GM21381 (cell line): ENCODE measurements at regions not wholly inside any gene's neighbourhood (a gene's known extent, or its start where the extent isn't known, plus 50 kb on each side); places are given as distances from the start of the nearest gene placed in this dataset.
"Not testable (repeated sequence)": the region's sequence is repeated elsewhere in the genome, so short reads cannot be mapped to it uniquely, and the experiment has no call there.

Experiments
- ATAC-seq: cut with Tn5 transposase; IDR thresholded peaks from one replicate; pipeline ENCODE4 v1.9.1; 2021; ENCODE audit warnings: mild to moderate bottlenecking, moderate library complexity; ENCODE audit not compliant: unreplicated experiment

DNA sequence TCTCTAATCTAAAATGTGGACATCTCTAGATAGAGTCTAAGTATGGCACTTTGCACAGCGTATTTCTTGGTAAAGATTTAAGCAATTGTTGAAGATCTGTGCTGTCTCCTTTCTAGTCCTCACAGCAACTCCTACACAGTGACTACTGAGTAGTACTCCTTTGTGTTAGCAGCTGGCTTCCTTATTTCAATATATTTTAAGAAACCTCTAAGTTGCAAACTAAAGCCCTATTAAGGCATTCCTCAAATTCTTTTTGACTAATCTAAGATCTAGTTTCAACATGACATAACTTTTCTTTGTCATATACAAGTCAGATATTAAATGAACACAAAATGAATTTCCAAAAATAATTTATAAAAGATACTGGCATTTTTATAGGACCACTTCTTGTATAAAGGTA is 121.8 kb upstream of the DNAJC10 start:
- no peak for ATAC-seq

DNA sequence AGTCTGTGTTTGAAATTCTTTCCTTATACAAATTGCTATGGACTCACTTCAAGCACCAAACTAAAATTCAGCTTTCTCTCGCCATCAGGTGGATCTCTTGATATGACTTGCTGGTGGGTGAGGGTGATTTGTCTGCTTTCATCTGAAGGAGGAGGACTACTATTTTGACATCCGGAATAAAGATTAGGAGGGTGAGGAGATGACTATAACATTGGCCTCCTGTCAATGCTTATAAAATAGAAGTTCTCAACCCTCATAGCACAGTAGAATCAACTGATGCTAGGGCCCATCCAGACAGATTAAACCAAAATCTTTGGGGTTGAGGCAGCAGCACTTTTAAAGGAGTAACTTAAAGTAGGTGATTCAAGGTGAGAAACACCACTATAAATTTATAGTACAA is 120.4 kb upstream of the DNAJC10 start:
- ATAC-seq: no peak

DNA sequence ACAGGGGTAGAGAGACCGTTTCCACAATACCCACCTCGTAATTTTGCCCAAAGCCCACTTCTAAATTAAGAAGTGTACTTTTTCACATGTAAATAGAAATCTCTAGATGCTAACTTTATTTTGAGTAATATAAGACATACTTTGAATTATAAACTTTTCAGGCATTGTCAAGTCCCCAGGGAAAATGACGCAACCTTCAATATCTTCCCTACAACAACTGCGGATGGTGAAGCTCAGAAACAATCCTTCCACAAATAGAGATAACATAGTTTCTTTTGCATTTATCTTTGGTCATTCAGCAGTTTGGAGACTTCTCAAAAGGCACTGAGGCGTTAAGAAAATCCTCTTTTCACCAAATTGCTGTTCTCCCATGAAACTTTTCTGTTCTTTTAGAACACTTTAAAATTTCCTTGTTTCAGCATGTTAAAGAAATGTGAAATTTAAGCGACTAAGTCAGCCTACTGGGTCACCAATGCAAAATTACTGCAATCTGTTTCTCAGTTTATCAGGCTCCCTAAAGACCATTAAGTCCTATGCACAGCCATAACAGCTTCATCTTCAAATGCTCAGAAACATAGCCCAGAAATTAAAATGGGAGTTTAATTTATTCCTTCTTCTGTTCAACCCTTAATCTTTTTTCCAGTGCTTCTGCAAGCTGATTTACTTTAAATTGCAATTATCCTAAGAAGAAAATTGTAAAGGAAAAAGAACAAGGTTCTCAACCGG is 118.3 kb upstream of the DNAJC10 start:
- no peak for ATAC-seq

DNA sequence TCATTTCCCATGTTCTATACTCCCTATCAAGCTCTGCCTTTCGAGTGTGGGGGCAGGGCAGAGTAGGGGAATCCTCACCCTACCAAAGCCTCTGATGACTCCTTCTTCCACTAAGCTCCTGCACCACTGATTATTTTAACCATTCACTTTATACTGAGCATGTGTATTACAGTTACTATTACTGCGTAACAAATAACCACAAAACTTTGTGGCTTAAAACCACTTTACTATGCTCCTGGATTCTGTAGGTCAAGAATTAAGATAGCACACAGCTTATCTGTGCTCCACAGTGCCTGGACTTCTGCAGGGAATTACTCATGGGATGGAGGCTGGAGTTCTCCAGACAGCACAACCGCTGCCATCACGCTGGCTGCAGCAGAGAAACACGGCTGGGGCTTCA is 117.4 kb upstream of the DNAJC10 start:
- ATAC-seq: no peak

DNA sequence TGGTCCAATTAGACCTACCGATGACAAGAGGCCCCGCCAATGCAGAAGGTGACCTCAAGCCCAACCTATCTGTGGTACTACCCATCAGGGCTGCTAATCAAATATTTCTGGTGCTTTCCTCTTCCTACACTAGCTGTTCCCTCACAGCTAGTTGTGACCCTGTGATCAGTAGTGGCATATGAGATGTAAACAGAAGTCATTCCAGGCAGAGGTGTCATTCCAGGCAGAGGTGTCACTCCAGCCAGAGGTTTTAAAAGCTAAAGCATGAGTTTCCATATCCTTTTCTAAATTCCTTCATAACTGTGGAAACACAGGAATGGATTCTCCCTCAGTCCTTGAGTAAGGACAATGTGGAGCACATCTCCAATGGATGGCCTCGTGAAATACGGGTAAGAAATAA is 110.9 kb upstream of the DNAJC10 start:
- ATAC-seq: no peak

DNA sequence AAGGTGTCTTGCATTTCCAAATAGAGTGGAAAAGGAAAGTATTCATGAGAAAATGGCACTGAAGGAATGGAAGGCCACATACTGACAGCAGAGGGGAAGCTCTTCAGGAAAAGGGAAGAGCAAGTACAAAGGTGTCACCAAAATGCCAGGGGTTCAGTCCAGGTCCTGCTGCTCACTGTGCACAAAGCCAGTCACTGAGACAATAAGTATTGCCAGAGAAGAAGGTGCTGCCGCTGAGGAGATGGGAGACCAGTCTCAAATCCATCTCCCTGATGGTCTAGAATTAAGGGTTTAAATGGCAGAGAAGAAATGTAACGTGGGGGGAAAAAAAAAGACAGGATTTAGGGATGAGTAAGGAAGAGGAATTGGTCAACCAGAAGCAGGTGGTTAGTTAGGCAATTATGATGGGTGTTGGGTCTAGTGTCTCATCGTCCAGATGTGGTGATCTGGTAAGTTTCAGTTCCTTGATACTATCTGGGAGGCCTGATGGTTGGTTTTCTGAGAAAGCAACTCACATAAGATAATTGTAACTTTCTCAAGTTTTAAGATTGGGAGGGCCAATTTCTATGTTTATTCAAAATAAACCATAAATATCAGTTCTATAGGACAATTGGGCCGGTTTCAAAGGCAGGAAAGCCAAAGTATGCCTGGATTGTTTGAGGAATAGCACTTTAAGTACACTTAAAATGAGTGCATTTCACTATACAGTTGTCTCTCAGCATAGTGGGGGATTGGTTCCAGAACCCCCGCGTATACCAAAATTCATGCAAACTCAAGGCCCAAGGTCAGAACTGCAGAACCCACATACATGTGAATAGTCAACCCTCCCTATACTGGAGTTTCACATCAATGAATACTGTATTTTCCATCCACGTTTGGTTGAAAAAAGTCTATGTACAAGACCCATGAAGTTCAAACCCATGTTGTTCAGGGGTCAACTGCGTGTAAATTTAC is 109.1 kb upstream of the DNAJC10 start:
- peak; percentile 63 for ATAC-seq

DNA sequence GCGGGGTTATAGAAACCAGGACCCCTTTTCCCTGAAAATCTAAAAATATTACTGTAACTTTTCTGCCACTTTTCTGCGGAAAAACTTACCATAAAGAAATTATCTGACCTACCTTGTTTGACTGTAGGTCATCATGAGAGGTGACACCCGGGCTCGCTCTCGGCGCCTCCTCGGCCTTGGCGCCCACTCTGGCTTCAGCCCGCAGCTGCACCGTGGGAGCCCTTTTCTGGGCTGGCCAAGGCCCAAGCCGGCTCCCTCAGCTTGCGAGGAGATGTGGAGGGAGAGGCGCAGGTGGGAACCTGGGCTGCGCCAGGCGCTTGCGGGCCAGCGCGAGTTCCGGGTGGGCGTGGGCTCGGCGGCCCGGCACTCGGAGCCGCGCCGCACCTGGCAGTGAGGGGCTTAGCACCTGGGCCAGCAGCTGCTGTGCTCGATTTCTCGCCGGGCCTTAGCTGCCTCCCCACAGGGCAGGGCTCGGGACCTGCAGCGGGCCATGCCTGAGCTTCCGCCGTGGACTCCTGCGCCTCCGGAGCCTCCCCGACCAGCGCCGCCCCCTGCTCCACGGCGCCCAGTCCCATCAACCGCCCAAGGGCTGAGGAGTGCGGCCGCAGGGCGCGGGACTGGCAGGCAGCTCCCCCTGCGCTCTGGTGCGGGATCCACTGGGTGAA is 107.7 kb upstream of the DNAJC10 start:
- no peak for ATAC-seq

DNA sequence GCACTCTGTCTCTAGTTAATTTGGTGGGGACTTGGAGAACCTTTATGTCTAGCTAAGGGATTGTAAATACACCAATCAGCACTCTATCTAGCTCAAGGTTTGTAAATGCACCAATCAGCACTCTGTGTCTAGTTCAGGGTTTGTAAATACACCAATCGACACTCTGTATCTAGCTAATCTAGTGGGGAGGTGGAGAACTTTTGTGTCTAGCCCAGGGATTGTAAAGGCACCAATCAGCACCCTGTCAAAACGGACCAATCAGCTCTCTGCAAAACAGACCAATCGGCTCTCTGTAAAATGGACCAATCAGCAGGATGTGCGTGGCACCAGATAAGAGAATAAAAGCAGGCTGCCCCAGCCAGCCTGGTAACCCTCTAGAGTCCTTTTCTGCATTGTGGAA is 107.1 kb upstream of the DNAJC10 start:
- ATAC-seq: not testable (repeated sequence)

DNA sequence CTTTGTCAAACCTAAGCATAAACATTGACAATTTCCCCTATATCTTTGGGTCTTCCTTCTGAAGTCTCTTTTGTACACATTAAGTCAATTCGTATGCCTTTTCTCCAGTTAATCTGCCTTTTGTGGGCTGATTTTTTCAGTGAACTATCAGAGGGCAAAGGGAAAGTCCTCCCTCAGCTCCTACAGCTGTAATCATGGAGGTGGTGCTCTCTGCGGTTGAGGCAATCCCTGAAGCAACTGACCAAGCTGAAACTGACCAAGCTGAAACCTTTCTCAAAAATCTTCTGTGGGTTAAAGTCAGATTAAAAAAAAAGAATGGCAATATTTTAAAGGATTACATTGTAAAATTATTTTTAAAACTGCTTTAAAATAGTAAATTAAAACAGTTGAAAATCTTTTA is 105.8 kb upstream of the DNAJC10 start:
- ATAC-seq: no peak

DNA sequence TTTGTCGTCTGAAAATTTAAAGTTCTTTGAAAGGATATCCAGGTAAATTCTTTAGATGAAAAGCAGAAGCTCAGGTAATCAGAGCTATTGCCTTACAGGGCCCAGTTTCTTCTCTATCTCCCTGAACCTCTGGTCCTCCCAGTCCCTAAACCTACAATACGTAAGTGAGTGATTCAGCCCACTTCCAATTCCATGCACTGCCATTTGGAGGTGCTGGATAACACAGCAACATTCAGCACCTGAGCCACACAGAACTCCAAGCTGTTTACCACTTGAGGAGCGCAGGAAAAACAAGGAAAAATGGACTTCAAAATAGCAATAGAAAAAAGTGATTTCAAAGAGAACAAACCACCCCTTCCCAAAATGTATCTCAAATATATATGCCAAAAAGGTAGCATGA is 105.0 kb upstream of the DNAJC10 start:
- ATAC-seq: no peak

DNA sequence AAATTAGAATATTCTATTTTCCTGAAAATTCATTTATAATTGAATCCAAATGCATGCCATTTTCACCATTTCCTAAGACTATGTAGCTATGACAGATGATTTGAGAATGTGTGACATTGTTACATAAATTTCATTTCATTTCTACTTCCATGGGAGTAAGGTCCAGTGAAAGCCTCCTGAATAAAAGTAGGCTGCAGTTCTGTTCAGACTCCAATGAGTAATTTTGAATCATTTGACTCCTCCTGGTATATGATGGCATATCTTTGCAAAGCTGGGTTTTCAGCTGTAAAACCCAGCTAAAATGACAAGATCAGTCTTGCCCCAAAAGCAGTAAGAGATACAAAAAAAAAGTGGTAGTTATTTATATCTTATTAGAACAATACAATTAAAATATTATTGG is 101.0 kb upstream of the DNAJC10 start:
- ATAC-seq: no peak

DNA sequence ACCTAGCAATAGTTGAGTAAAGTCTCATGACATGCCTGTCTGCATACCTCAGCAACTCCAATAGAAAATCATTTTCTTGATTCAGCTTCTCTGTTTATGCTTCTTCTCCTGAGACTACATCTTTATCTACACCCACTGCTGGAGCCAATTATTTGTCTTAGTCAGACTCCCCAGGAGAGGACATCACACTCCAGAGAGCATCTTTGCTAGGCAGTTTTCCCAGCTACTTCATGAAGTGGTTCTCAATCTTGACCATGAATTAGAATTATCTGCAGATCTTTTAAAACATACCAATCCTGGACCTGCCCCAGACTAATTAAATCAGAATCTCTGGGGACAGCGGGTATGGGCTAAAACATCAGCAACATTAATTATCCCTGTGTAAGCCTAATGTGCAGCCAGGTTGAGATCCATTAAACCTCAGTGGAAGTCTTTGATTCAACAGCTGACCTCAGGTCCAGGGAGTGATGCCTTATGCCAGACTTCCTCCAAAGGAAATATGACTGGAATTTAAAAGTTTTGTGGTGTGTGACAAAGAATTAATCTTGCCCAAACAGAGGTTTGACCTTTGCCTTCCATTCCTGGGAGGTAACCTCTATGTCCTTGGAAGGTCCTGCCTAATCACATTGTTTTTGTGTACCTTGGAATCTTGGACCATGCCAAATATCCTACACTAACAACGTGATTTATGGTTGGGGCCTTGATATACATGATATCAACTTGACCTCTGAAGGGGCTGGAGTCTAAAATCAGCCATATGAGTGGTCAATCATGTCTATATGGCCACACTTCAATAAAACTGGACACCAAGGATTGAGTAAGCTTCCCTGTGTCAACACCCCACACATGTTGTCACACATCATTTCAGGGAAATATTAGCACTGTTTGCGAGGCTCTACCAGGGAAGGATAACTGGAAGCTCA is 99.3 kb upstream of the DNAJC10 start:
- no peak for ATAC-seq

DNA sequence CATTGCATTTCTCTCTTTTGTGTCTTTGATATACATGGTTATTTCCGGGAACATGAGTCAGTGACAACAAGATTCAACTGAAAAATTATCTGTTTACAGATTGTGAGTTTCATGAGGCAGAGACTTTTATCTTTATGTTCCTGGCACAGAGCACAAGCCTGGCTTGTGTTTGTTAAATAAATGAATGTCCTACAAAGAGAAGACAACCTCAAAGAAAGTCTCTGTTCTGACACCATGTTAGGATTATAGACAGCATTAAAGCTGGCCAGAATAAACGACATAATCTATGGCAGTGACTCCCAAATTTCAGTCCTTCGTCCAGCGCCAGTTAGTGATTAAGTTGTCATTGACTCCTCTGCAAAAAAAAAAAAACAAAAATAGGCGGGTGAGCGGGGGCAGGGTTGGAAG is 97.4 kb upstream of the DNAJC10 start:
- no peak for ATAC-seq

DNA sequence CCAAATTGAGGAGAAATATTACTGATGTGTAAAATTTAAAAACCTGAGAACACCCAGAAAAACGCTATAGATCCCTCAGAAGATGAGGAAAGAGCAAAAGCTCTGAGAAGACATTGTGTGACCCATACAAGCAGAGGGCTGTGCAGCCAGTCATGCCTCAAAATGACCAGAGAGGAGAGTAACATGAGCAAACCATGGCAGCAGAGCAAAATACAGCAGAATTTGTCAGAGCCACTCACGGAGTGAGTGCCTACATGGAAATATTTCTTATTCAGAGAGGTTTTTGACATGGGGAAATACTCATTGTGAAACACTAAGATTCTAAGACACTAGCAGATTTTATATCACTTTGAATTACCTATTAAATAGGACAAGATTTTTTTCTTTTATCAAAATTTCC is 96.8 kb upstream of the DNAJC10 start:
- no peak for ATAC-seq

DNA sequence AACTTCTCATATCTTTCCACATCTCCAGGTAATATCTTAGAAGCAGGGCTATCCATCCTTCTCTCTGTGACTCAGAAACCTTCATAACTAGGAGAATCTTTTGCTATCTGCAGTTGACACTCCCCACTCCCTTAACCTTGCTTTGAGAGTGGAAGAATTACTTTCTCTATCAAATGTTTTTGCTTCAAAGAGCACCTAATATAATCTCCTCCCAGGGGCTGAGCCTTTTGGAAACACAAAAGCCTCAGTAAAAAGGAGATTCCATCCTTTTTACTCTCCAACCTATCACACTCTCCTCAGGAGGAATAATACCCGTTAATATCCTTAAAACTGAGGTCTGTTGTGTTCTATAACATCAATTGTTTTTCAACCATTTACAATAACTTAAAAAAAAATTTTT is 94.9 kb upstream of the DNAJC10 start:
- no peak for ATAC-seq

DNA sequence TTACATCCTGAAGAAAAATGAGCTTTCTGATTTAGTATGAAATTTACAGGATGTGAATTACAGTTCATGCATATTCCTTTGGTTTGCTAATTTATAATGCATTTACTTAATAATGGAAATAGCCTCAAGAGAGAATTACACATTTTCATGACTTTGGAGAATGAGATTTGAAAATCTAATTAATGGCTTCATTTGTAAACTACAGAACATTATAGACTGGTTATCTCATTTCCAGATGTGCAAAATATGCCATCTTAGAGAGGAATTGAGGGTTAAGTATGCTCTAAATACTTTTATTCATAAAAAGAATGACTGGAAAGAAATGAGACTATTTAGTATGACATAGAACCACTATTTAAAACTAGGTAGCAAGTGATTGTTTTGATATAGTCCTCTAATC is 94.2 kb upstream of the DNAJC10 start:
- ATAC-seq: no peak

DNA sequence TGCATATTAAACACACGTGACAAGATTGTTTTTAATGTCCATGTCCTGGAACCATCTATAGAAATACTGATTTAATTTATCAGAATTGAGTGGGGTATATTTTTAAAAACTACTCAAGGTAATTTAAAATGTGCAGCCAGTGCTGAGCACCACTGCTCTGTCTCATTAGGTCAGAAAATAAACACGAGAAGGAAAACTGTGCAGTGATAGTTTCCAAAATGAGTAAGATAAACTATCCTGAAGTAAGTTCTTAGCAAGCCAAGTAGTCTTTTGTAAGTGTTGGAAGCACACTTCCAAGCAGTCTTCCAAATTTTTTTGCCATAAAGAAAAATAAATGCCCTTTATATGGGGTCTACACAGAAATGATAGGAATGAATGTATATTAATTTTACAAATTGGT is 93.8 kb upstream of the DNAJC10 start:
- ATAC-seq: no peak

DNA sequence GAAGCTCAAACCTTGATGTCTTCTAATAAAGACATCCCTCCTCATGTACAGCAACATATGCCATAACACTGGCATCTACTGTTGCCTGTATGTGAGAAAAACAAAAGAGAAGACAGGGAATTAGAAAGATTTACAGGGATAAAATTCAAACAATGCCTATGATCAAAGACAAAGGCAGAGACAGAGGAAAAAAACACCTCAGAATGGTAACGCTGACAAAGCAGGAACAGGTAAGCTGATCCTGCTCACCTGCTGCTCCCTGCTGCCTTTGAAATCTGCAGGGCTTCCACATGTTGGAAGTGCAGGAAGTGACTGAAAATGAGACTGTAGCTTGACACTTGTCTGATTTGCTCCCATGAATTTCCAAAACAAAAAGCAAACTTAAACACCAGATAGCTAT is 90.2 kb upstream of the DNAJC10 start:
- no peak for ATAC-seq

DNA sequence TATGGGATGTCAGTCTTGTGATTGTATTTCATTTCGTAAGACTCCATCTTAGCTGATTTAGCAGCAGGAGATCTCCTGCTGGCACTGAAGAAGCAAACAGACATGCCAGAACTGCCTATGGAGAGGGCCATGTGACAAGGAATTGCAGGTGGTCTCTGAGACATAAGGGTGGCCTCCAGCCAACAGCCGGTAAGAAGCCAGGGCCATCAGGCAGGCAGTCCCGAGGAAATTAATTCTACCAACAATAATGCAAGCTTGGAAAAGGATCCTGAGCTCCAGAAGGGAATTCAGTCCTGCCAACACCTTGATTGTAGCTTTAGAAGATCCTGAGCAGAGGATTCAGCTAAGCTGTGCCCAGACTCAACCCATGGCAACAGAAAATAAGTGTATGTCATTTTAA is 87.1 kb upstream of the DNAJC10 start:
- ATAC-seq: no peak

DNA sequence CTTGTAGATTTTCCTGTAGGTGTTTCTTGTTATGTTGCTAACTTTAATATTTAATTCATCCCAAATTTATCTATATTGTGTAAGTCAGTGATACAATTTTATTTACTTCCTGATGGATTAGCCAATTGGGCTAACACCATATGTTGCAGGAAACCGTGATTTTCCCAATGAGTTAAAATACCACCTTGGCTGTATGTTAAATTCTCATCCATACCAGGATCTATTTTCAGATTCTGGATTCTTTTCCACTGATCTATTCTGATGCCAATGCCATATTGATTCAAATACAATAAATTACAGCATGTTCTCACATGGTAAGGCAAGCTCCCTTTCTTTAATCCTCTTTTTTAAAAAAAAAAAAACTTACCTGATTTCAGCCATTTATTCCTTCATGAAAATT is 85.8 kb upstream of the DNAJC10 start:
- no peak for ATAC-seq

DNA sequence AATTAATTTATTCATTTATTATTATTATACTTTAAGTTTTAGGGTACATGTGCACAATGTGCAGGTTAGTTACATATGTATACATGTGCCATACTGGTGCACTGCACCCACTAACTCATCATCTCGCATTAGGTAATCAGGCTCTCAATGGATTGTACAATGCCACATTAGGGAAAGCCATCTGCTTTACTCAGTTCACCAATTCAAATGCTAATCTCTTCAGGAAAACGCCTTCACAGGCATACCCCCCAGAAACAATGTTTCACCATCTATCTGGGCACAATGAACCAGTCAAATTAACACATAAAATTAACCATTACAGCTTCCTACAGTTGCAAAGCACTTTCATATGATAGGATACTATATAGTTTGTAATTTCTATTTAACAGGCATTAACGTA is 84.8 kb upstream of the DNAJC10 start:
- ATAC-seq: no peak
